ENCODE measurements at regions not wholly inside any gene's neighbourhood (a gene's known extent, or its start where the extent isn't known, plus 50 kb on each side); places are given as distances from the start of the nearest gene placed in this dataset.

- TF ChIP-seq CTCF (IDR thresholded peaks at IDR 0.05; ENCODE audit: low read length) (no peak), EZH2 (IDR thresholded peaks at IDR 0.05; ENCODE audit: borderline replicate concordance, low read length) (no peak)
- Histone ChIP-seq H3F3A (ENCODE audit: insufficient read depth, low read length) (no peaks in the 10 kb centered on the region), H3K4me2 (ENCODE audit: low read length) (no peak overlapping the region), H3K27me3 (ENCODE audit: insufficient read depth, low read length) (no peaks in the 10 kb centered on the region), H3K9me2 (ENCODE audit: low read depth, low read length) (no peaks in the 10 kb centered on the region), H4K20me1 (ENCODE audit: insufficient read depth, low read length) (no peaks in the 10 kb centered on the region), H3K36me3 (ENCODE audit: insufficient read depth, low read length) (no peaks in the 10 kb centered on the region), H3K9ac (ENCODE audit: low read length) (no peak overlapping the region), H3K79me2 (ENCODE audit: insufficient read depth, low read length) (no peaks in the 10 kb centered on the region), H3K4me1 (ENCODE audit: insufficient read depth, low read length, severe bottlenecking) (no peaks in the 10 kb centered on the region), H3K4me3 (ENCODE audit: low read depth, low read length, poor library complexity, severe bottlenecking) (no peak overlapping the region), H3K27ac (ENCODE audit: low read depth, low read length, poor library complexity, severe bottlenecking) (no peak overlapping the region), H3K9me3 (ENCODE audit: low read length) (no peaks in the 10 kb centered on the region), H2AFZ (ENCODE audit: low read length) (no peak overlapping the region)
Observed at GRCh38 chr16:72502594-72503005, 330.6 kb upstream of the PMFBP1 start.

GRCh38 chr16:72501739-72502593 is 330.0 kb upstream of the PMFBP1 start:
- no peak overlapping the region for H3K4me3 ChIP-seq (ENCODE audit: low read depth, low read length, poor library complexity, severe bottlenecking)
- no peak overlapping the region for H3K9ac ChIP-seq (ENCODE audit: low read length)
- TF ChIP-seq CTCF (IDR thresholded peaks at IDR 0.05; ENCODE audit: low read length) (peak; percentile 87), EZH2 (IDR thresholded peaks at IDR 0.05; ENCODE audit: borderline replicate concordance, low read length) (no peak)
- no peaks in the 10 kb centered on the region for H3K9me2 ChIP-seq (ENCODE audit: low read depth, low read length)
- H3K36me3 ChIP-seq (ENCODE audit: insufficient read depth, low read length): no peaks in the 10 kb centered on the region
- no peaks in the 10 kb centered on the region for H3K79me2 ChIP-seq (ENCODE audit: insufficient read depth, low read length)
- H2AFZ ChIP-seq (ENCODE audit: low read length): no peak overlapping the region
- H3F3A ChIP-seq (ENCODE audit: insufficient read depth, low read length): no peaks in the 10 kb centered on the region
- H3K27ac ChIP-seq (ENCODE audit: low read depth, low read length, poor library complexity, severe bottlenecking): no peak overlapping the region
- no peaks in the 10 kb centered on the region for H4K20me1 ChIP-seq (ENCODE audit: insufficient read depth, low read length)
- H3K4me2 ChIP-seq (ENCODE audit: low read length): no peak overlapping the region
- no peaks in the 10 kb centered on the region for H3K27me3 ChIP-seq (ENCODE audit: insufficient read depth, low read length)
- H3K9me3 ChIP-seq (ENCODE audit: low read length): no peaks in the 10 kb centered on the region
- no peaks in the 10 kb centered on the region for H3K4me1 ChIP-seq (ENCODE audit: insufficient read depth, low read length, severe bottlenecking)

- H3K9me3 ChIP-seq (ENCODE audit: low read length): no peaks in the 10 kb centered on the region
- H3K9ac ChIP-seq (ENCODE audit: low read length): no peak overlapping the region
- H4K20me1 ChIP-seq (ENCODE audit: insufficient read depth, low read length): no peaks in the 10 kb centered on the region
- H3K4me3 ChIP-seq (ENCODE audit: low read depth, low read length, poor library complexity, severe bottlenecking): no peak overlapping the region
- no peak overlapping the region for H3K27ac ChIP-seq (ENCODE audit: low read depth, low read length, poor library complexity, severe bottlenecking)
- no peak overlapping the region for H3K4me2 ChIP-seq (ENCODE audit: low read length)
- H3K27me3 ChIP-seq (ENCODE audit: insufficient read depth, low read length): no peaks in the 10 kb centered on the region
- H3K79me2 ChIP-seq (ENCODE audit: insufficient read depth, low read length): no peaks in the 10 kb centered on the region
- no peaks in the 10 kb centered on the region for H3F3A ChIP-seq (ENCODE audit: insufficient read depth, low read length)
- no peaks in the 10 kb centered on the region for H3K4me1 ChIP-seq (ENCODE audit: insufficient read depth, low read length, severe bottlenecking)
- H2AFZ ChIP-seq (ENCODE audit: low read length): no peak overlapping the region
- no peak for TF ChIP-seq EZH2 (IDR thresholded peaks at IDR 0.05; ENCODE audit: borderline replicate concordance, low read length)
- TF ChIP-seq CTCF (IDR thresholded peaks at IDR 0.05; ENCODE audit: low read length): no peak
- H3K9me2 ChIP-seq (ENCODE audit: low read depth, low read length): no peaks in the 10 kb centered on the region
- no peaks in the 10 kb centered on the region for H3K36me3 ChIP-seq (ENCODE audit: insufficient read depth, low read length)
Observed at GRCh38 chr16:72500545-72500944, 328.6 kb upstream of the PMFBP1 start.

All from OCI-LY1 (cell line).